Transverse colon (tissue), 4 donors: ENCODE measurements at regions not wholly inside any gene's neighbourhood (a gene's known extent, or its start where the extent isn't known, plus 50 kb on each side); places are given as distances from the start of the nearest gene placed in this dataset.

Experiments used
- DNase-seq: peaks from one replicate; pipeline ENCODE4 v3.0.0-alpha.2; 2019
- H3K27ac ChIP-seq, 4 donors: fragments of 200-600 bp; sonication (generic); 2 replicates each; pipeline ENCODE4 v1.5.1; 2016 to 2018; ENCODE audit warnings: inconsistent platforms in 4 of 4
- H3K27me3 ChIP-seq: fragments of 200-600 bp; sonication (generic); 2 replicates; pipeline ENCODE4 v1.5.1; 2017; ENCODE audit warnings: inconsistent platforms
- H3K36me3 ChIP-seq, 4 donors: fragments of 200-600 bp; sonication (generic); 2 replicates each; pipeline ENCODE4 v1.5.1; 2017 to 2019; ENCODE audit warnings: inconsistent platforms in 4 of 4
- H3K4me1 ChIP-seq, 4 donors: fragments of 200-600 bp; sonication (generic); 2 replicates each; pipeline ENCODE4 v1.5.1; 2017 to 2020; ENCODE audit warnings: inconsistent platforms in 4 of 4
- H3K4me3 ChIP-seq, 4 donors: fragments of 200-600 bp; sonication (generic); 1 replicate in 1 of 4; 2 replicates in 3 of 4; pipeline versions ENCODE4 v1.5.1 to v1.6.1; 2017 to 2019; ENCODE audit warnings: inconsistent platforms in 4 of 4
- H3K9me3 ChIP-seq, 2 donors: fragments of 200-600 bp; sonication (generic); 2 replicates each; pipeline ENCODE4 v1.5.1; 2017 to 2019; ENCODE audit warnings: inconsistent platforms in 2 of 2
- EP300 ChIP-seq: sonication (generic); formaldehyde crosslinking; IDR thresholded peaks from one replicate; pipeline ENCODE4 v1.6.1; 2017; ENCODE audit warnings: antibody characterized with exemption, low read depth
- POLR2A ChIP-seq: fragments of 450-650 bp; IDR thresholded peaks from one replicate; pipeline ENCODE4 v1.6.1; 2016; ENCODE audit warnings: antibody characterized with exemption, mild to moderate bottlenecking, moderate library complexity
- POLR2AphosphoS5 ChIP-seq, 3 donors: sonication (generic); formaldehyde crosslinking; IDR thresholded peaks; one replicate each; pipeline ENCODE4 v1.6.1; 2016; ENCODE audit warnings: antibody characterized with exemption in 3 of 3
- WGBS, 2 donors: methylation state at CpG; one replicate each; pipeline ENCODE4 v1.1.5; 2018; ENCODE audit warnings: low coverage in 1 of 2; 5-methylcytosine and 5-hydroxymethylcytosine counted together
- in situ Hi-C, 4 donors: fragments of 200-750 bp; cut with MboI; loops; one replicate each; pipeline versions ENCODE4 v1.15.0 to v1.15.1; 2017; ENCODE audit warnings: low sequenced_read_pairs in 3 of 4, low pct_ligation_motif_present in 1 of 4, low pct_unique_long_range_greater_than_20kb in 1 of 4
- intact Hi-C: fragments of 100-400 bp; cut with DNase I; formaldehyde crosslinking; loops from one replicate; pipeline ENCODE4 v1.15.1; 2023; ENCODE audit warnings: low total_unique reads
- TF ChIP-seq, protein P1 (sequence below), 5 experiments: fragments of 200-600 bp in 3 of 5; fragments of 450-650 bp in 2 of 5; sonication (generic) in 3 of 5; IDR thresholded peaks; 1 replicate in 2 of 5; 2 replicates in 3 of 5; pipeline ENCODE4 v1.5.1; 2016 to 2017; ENCODE audit warnings: antibody characterized with exemption in 5 of 5, inconsistent platforms in 3 of 5, mild to moderate bottlenecking in 2 of 5, moderate library complexity in 1 of 5

- TF ChIP-seq EP300: no peak
- TF ChIP-seq POLR2AphosphoS5 (IDR thresholded peaks at IDR 0.05): no peak
- TF ChIP-seq, protein P1, sequence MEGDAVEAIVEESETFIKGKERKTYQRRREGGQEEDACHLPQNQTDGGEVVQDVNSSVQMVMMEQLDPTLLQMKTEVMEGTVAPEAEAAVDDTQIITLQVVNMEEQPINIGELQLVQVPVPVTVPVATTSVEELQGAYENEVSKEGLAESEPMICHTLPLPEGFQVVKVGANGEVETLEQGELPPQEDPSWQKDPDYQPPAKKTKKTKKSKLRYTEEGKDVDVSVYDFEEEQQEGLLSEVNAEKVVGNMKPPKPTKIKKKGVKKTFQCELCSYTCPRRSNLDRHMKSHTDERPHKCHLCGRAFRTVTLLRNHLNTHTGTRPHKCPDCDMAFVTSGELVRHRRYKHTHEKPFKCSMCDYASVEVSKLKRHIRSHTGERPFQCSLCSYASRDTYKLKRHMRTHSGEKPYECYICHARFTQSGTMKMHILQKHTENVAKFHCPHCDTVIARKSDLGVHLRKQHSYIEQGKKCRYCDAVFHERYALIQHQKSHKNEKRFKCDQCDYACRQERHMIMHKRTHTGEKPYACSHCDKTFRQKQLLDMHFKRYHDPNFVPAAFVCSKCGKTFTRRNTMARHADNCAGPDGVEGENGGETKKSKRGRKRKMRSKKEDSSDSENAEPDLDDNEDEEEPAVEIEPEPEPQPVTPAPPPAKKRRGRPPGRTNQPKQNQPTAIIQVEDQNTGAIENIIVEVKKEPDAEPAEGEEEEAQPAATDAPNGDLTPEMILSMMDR (IDR thresholded peaks at IDR 0.05): no peak
- no peak for TF ChIP-seq POLR2A
- H3K27me3 ChIP-seq: no peaks in the 10 kb centered on the region
- DNase-seq: no peak
- in situ Hi-C loops (no loop called here), intact Hi-C loops (no loop called here)
- no peaks in the 10 kb centered on the region for H3K9me3 ChIP-seq
- H3K4me1 ChIP-seq: no peaks in the 10 kb centered on the region
- no peak overlapping the region for H3K4me3 ChIP-seq
- no peaks in the 10 kb centered on the region for H3K36me3 ChIP-seq
- H3K27ac ChIP-seq: no peak overlapping the region
- WGBS, 2 donors: 43 to 83% methylated on average over 2 of the region's 2 CpGs
Measured at GRCh38 chr1:218946147-218946546, 227.5 kb upstream of the LYPLAL1 start.

DNA sequence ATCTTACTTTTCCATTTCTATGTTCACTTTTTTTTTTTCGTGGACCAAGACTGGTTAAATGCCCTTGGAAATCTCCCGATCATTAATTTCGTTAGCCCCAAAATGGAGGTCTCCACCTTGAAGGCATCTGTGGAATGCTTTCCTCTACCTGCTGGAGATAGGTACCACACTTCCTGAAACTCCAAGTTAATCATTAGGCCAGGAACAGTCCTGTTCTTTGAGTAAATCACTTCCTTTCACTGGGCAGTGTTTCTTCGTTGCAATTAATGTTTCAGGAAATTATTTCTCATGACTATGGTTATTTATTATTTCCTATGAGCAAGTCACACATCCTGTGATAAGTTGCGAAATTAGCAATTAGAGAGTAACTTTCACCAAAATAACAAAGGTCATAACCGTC lies 225.2 kb upstream of the LYPLAL1 start:
- Histone ChIP-seq H3K4me1 (no peaks in the 10 kb centered on the region), H3K27me3 (no peaks in the 10 kb centered on the region), H3K27ac (no peak overlapping the region), H3K36me3 (no peaks in the 10 kb centered on the region), H3K4me3 (no peak overlapping the region), H3K9me3 (no peaks in the 10 kb centered on the region)
- TF ChIP-seq, protein P1 (IDR thresholded peaks at IDR 0.05): no peak
- TF ChIP-seq POLR2A (no peak), POLR2AphosphoS5 (IDR thresholded peaks at IDR 0.05) (no peak), EP300 (no peak)
- WGBS, 2 donors: 69 to 73% methylated on average over 3 to 6 of the region's 6 CpGs
- in situ Hi-C loops (no loop called here), intact Hi-C loops (no loop called here)
- DNase-seq: no peak

GRCh38 chr1:218953386-218953785 lies 220.3 kb upstream of the LYPLAL1 start:
- TF ChIP-seq EP300: no peak
- TF ChIP-seq POLR2AphosphoS5 (IDR thresholded peaks at IDR 0.05): no peak
- TF ChIP-seq, protein P1 (IDR thresholded peaks at IDR 0.05): no peak
- TF ChIP-seq POLR2A: no peak

GRCh38 chr1:218957971-218958370 lies 215.7 kb upstream of the LYPLAL1 start:
- no peak for DNase-seq
- Histone ChIP-seq H3K27ac (no peak overlapping the region), H3K27me3 (no peaks in the 10 kb centered on the region), H3K4me3 (no peak overlapping the region), H3K9me3 (no peaks in the 10 kb centered on the region), H3K4me1 (no peaks in the 10 kb centered on the region), H3K36me3 (no peaks in the 10 kb centered on the region)
- TF ChIP-seq POLR2A: no peak
- TF ChIP-seq POLR2AphosphoS5 (IDR thresholded peaks at IDR 0.05): no peak
- TF ChIP-seq, protein P1 (IDR thresholded peaks at IDR 0.05): no peak
- no peak for TF ChIP-seq EP300
- intact Hi-C loops: no loop called here
- WGBS, 2 donors: 26 to 31% methylated on average over 2 of the region's 2 CpGs
- in situ Hi-C loops: no loop called here

More at GRCh38 chr1:218953386-218953785, 220.3 kb upstream of the LYPLAL1 start:
- H3K9me3 ChIP-seq: no peaks in the 10 kb centered on the region
- no peaks in the 10 kb centered on the region for H3K4me1 ChIP-seq
- no peaks in the 10 kb centered on the region for H3K36me3 ChIP-seq
- WGBS, 2 donors: 69 to 76% methylated on average over 1 of the region's 1 CpG
- DNase-seq: no peak
- no peaks in the 10 kb centered on the region for H3K27me3 ChIP-seq
- H3K27ac ChIP-seq: no peak overlapping the region
- in situ Hi-C loops: no loop called here
- H3K4me3 ChIP-seq: no peak overlapping the region
- intact Hi-C loops: no loop called here
